Testis (tissue), 2 donors: ENCODE measurements at regions not wholly inside any gene's neighbourhood (a gene's known extent, or its start where the extent isn't known, plus 50 kb on each side); places are given as distances from the start of the nearest gene placed in this dataset.
A peak's percentile ranks its signal among the peaks of the same experiment; 100 is the strongest.

Source experiments
- DNase-seq: peaks from one replicate; pipeline ENCODE4 v3.0.0-alpha.2; 2019
- H3K27ac ChIP-seq, 2 donors: fragments of 200-600 bp; sonication (generic); one replicate each; pipeline ENCODE4 v1.5.1; 2019
- H3K27me3 ChIP-seq: fragments of 200-600 bp; sonication (generic); one replicate; pipeline ENCODE4 v1.5.1; 2019
- H3K36me3 ChIP-seq: fragments of 200-600 bp; sonication (generic); one replicate; pipeline ENCODE4 v1.5.1; 2017; ENCODE audit warnings: low read depth; ENCODE audit errors: missing control alignments
- H3K4me1 ChIP-seq: fragments of 200-600 bp; sonication (generic); one replicate; pipeline ENCODE4 v1.5.1; 2019
- H3K4me3 ChIP-seq, 2 donors: fragments of 200-600 bp; sonication (generic); one replicate each; pipeline ENCODE4 v1.5.1; 2017 to 2019
- H3K9me3 ChIP-seq: fragments of 200-600 bp; sonication (generic); one replicate; pipeline ENCODE4 v1.5.1; 2017
- CTCF ChIP-seq, 3 experiments: fragments of 450-650 bp in 2 of 3; fragments of 200-600 bp in 1 of 3; sonication (generic) in 1 of 3; IDR thresholded peaks; one replicate each; pipeline ENCODE4 v1.5.1; 2016 to 2019; ENCODE audit warnings: antibody characterized with exemption in 3 of 3, mild to moderate bottlenecking in 2 of 3, moderate library complexity in 1 of 3
- POLR2A ChIP-seq: fragments of 450-650 bp; IDR thresholded peaks from one replicate; pipeline ENCODE4 v1.6.1; 2017; ENCODE audit warnings: antibody characterized with exemption, mild to moderate bottlenecking, moderate library complexity
- WGBS, 2 donors: methylation state at CpG; one replicate each; pipeline ENCODE4 v1.1.5; 2018; 5-methylcytosine and 5-hydroxymethylcytosine counted together
- intact Hi-C: fragments of 100-400 bp; cut with DNase I; formaldehyde crosslinking; loops from one replicate; pipeline ENCODE4 v1.15.1; 2023; ENCODE audit warnings: low total_unique reads

- H3K36me3 ChIP-seq, result no peaks in the 10 kb centered on the region
- peaks cover 4% of the 10 kb centered on the region for H3K4me1 ChIP-seq
- WGBS, 2 donors, result 84 to 89% methylated on average over 12 of the region's 12 CpGs
- no peaks in the 10 kb centered on the region for H3K27me3 ChIP-seq
- H3K9me3 ChIP-seq, result no peaks in the 10 kb centered on the region
- intact Hi-C loops, result no loop called here
- no peak for DNase-seq
- no peak overlapping the region for H3K27ac ChIP-seq
- TF ChIP-seq POLR2A (no peak), CTCF (IDR thresholded peaks at IDR 0.05) (no peak)
- H3K4me3 ChIP-seq, result no peak overlapping the region
These were observed 418.1 kb downstream of the TSHZ3 start for GRCh38 chr19:30930941-30931706.

DNA sequence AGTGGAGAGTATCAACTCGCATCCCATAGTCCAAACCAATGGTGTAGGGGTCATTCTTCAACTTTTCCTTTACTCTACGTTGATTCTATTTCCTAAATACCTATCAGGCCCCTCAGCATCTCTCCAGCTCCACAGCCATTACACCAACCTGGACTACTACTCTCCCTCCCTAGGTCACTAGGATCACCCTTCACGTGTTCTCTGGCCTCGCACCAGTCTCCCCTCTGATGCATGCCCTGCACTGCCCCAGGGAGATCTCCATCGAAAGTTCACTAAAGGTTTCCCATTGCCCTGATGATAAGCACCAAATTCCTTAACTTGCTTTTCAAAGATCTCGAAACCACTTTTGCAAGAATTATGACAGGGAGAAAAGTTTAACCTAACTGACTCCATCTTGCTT, 421.5 kb downstream of the TSHZ3 start:
- H3K4me3 ChIP-seq, result no peak overlapping the region
- H3K36me3 ChIP-seq, result no peaks in the 10 kb centered on the region
- H3K27ac ChIP-seq, result no peak overlapping the region
- H3K4me1 ChIP-seq, result no peaks in the 10 kb centered on the region
- DNase-seq, result no peak
- WGBS, 2 donors, result 77 to 95% methylated on average over 6 of the region's 6 CpGs
- H3K9me3 ChIP-seq, result no peaks in the 10 kb centered on the region
- H3K27me3 ChIP-seq, result no peaks in the 10 kb centered on the region
- intact Hi-C loops, result no loop called here
- TF ChIP-seq CTCF (IDR thresholded peaks at IDR 0.05) (no peak), POLR2A (no peak)

DNA sequence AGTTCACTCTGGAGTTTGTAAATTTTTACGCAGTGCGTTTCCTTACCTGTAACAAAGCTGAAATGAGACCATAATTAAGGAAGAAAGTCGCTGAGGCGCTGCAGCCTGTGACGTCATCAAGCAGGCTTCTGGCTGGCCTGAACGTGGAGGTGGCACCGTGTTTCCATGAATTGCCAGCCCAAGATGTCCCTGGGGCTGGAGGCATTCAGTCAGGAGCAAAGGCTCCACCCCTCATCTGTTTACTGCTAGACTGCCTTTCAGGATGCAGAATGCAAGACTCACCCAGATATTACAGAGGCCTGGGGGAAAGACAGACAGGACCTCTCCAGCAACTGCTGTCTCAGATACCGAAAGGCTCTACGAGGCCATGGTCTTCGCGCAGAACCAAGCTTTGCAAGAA, 424.6 kb downstream of the TSHZ3 start:
- no peak overlapping the region for H3K4me3 ChIP-seq
- H3K36me3 ChIP-seq, result no peaks in the 10 kb centered on the region
- intact Hi-C loops, result no loop called here
- 50 to 58% methylated on average over 11 of the region's 11 CpGs for WGBS, 2 donors
- no peaks in the 10 kb centered on the region for H3K4me1 ChIP-seq
- TF ChIP-seq CTCF (IDR thresholded peaks at IDR 0.05) (no peak), POLR2A (no peak)
- DNase-seq, result peak; percentile 56
- H3K27ac ChIP-seq, result peak overlapping the region in 1 of 2 donors; percentile 52
- no peaks in the 10 kb centered on the region for H3K9me3 ChIP-seq
- H3K27me3 ChIP-seq, result no peaks in the 10 kb centered on the region

- no peaks in the 10 kb centered on the region for H3K36me3 ChIP-seq
- WGBS, 2 donors, result 41 to 44% methylated on average over 11 of the region's 11 CpGs
- H3K27ac ChIP-seq, result peak overlapping the region in 1 of 2 donors; percentile 52
These were observed 425.1 kb downstream of the TSHZ3 start for GRCh38 chr19:30924069-30924636.

DNA sequence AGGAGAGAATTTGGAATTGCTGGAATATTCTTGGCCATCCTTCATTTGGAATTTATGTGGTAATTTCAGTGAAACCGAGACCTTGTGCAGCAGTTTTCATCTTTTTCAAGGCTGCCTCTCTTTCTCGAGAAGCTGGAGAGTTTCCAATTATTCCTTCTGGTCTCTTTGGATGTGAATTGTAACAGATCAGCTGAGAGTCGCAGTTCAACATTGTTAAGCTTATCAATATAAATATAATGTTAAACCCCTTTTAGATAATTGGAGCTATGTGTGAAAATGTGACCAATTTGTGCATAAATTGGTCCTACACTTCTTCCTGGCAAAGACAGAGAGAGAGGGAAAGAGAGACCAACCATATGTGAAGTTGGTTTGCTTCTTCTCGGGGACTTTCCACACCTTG, 425.6 kb downstream of the TSHZ3 start:
- Histone ChIP-seq H3K36me3 (no peaks in the 10 kb centered on the region), H3K4me1 (peaks cover 3% of the 10 kb centered on the region), H3K9me3 (no peaks in the 10 kb centered on the region), H3K27me3 (no peaks in the 10 kb centered on the region), H3K4me3 (no peak overlapping the region), H3K27ac (no peak overlapping the region)
- whole genome bisulfite sequencing, 2 donors, result 35 to 48% methylated on average over 4 of the region's 4 CpGs
- intact Hi-C loops, result no loop called here
- DNase-seq, result no peak
- TF ChIP-seq CTCF (IDR thresholded peaks at IDR 0.05) (no peak), POLR2A (no peak)

More at GRCh38 chr19:30924069-30924636, 425.1 kb downstream of the TSHZ3 start:
- no peaks in the 10 kb centered on the region for H3K9me3 ChIP-seq
- no peaks in the 10 kb centered on the region for H3K4me1 ChIP-seq
- intact Hi-C loops, result no loop called here
- no peak for DNase-seq
- H3K4me3 ChIP-seq, result no peak overlapping the region
- TF ChIP-seq POLR2A, result no peak
- H3K27me3 ChIP-seq, result no peaks in the 10 kb centered on the region
